ENCODE measurements at regions not wholly inside any gene's neighbourhood (a gene's known extent, or its start where the extent isn't known, plus 50 kb on each side); places are given as distances from the start of the nearest gene placed in this dataset.

DNA sequence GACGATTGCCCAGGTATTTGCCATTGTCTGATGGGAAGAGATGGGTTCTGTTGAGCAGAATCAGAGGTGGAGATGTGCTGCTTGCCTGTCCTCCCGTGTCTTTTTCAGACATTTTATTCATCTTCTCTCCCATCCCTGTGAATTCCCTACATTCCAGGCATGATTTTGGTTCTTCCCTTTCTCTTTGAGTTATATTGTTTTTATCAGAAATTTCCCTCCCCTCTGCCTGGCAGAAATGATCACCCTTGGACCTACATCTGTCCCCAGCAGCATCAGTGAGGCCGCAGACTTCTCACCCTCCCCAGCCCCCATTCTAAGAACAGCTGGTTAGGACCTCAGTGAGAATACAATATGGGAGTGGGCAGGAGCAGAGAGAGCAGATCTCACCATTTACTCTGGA lies 640.2 kb downstream of the CCDC171 start:
- Histone ChIP-seq H3K4me1 (ENCODE audit: control insufficient read depth, insufficient read depth, low read length) (peaks cover 10% of the 10 kb centered on the region), H3K27me3 (ENCODE audit: control insufficient read depth, insufficient read depth, low read length, poor library complexity, severe bottlenecking) (no peaks in the 10 kb centered on the region), H3K9me3 (ENCODE audit: control insufficient read depth, low read length) (no peaks in the 10 kb centered on the region), H3K36me3 (ENCODE audit: control insufficient read depth, insufficient read depth, low read length) (no peaks in the 10 kb centered on the region), H3K4me3 (ENCODE audit: insufficient read depth, low read depth, low read length) (no peak overlapping the region), H3K27ac (ENCODE audit: insufficient read depth, low read depth, low read length, poor library complexity, severe bottlenecking) (no peak overlapping the region)
- WGBS, 2 experiments: 72 to 78% methylated on average over 3 of the region's 3 CpGs

DNA sequence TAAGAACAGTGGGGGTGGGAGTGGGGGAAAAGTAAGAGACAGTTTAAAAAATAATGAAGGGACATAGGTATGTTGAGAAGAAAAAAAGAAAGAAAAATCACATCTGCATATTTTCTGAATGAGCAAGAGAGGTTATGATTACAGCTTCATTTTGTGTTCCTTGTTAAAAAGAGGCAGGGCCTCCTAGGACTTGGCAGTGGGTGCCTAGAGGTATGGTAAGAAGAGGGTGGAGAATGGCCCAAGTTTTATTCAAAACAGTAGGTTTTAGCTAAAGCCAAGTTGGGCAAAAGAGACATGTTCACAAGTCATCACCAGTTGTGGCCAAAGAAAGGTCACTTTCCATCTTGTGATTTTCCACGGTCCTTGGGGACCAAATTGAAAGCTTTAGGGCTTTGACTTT lies 643.4 kb downstream of the CCDC171 start:
- H3K36me3 ChIP-seq (ENCODE audit: control insufficient read depth, insufficient read depth, low read length): no peaks in the 10 kb centered on the region
- no peaks in the 10 kb centered on the region for H3K9me3 ChIP-seq (ENCODE audit: control insufficient read depth, low read length)
- peaks cover 10% of the 10 kb centered on the region for H3K4me1 ChIP-seq (ENCODE audit: control insufficient read depth, insufficient read depth, low read length)
- WGBS, 2 experiments: 97 to 98% methylated on average over 1 of the region's 1 CpG
- H3K27ac ChIP-seq (ENCODE audit: insufficient read depth, low read depth, low read length, poor library complexity, severe bottlenecking): no peak overlapping the region
- no peaks in the 10 kb centered on the region for H3K27me3 ChIP-seq (ENCODE audit: control insufficient read depth, insufficient read depth, low read length, poor library complexity, severe bottlenecking)
- no peak overlapping the region for H3K4me3 ChIP-seq (ENCODE audit: insufficient read depth, low read depth, low read length)

DNA sequence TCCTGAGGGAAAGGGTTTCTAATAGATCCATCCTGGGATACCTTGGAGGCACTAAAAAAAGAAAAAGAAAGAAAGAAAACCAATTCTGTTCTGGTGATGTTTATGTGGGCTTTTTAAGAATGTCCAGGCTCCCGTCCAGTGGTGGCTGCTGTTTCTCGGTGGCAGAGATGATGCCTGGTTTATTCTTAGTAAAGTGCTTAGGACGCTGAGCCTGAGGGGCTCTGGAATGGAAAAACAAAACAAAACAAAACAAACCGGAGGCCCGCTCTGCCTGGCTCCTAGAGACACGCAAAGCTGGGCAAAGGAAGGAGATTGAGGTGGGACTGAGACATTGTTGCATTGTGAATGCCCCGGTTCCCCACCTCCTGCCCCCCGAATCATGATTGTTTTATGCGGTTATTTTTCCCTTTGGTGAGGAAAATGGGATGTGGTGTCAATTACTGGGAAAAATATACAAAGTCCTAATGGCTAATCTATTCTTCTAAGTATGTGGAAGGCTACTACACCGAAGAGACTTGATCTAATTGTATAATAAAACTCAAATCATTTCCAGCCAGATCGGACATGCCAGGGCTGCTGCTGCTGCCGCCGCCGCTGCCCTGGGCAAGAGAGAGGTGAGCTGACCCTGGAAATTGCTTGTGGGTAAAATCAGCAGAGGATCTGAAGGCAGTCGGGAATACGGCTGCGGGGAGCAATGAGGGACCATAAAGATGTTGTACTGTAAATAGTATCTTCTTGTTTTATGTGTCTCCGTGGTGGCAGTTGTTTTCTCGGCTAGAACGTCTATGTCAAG lies 644.9 kb downstream of the CCDC171 start:
- WGBS, 2 experiments: 94 to 95% methylated on average over 19 to 20 of the region's 20 CpGs
- no peaks in the 10 kb centered on the region for H3K36me3 ChIP-seq (ENCODE audit: control insufficient read depth, insufficient read depth, low read length)
- H3K4me1 ChIP-seq (ENCODE audit: control insufficient read depth, insufficient read depth, low read length): peaks cover 6% of the 10 kb centered on the region
- H3K27ac ChIP-seq (ENCODE audit: insufficient read depth, low read depth, low read length, poor library complexity, severe bottlenecking): no peak overlapping the region
- H3K9me3 ChIP-seq (ENCODE audit: control insufficient read depth, low read length): no peaks in the 10 kb centered on the region
- no peak overlapping the region for H3K4me3 ChIP-seq (ENCODE audit: insufficient read depth, low read depth, low read length)
- H3K27me3 ChIP-seq (ENCODE audit: control insufficient read depth, insufficient read depth, low read length, poor library complexity, severe bottlenecking): no peaks in the 10 kb centered on the region

DNA sequence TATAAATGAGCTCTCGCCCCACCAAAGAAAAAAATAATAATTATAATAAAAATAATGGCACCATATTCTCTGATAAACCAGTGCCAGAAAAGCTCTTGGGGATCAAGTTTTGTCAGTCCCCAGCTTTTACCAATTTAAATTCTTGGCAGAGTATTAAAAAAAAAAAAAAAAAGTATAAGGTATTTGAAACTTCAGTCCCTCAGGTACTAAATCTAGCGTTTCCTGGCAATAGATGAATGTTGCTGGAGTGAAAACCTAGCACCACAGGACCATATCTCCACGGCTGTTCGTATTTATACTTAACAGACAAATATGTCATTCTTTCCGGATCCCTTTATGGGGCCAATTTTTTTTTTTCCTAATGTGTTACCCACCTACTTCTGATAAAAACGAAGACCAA lies 646.2 kb downstream of the CCDC171 start:
- Histone ChIP-seq H3K9me3 (ENCODE audit: control insufficient read depth, low read length) (no peaks in the 10 kb centered on the region), H3K36me3 (ENCODE audit: control insufficient read depth, insufficient read depth, low read length) (no peaks in the 10 kb centered on the region), H3K4me3 (ENCODE audit: insufficient read depth, low read depth, low read length) (no peak overlapping the region), H3K27ac (ENCODE audit: insufficient read depth, low read depth, low read length, poor library complexity, severe bottlenecking) (no peak overlapping the region), H3K27me3 (ENCODE audit: control insufficient read depth, insufficient read depth, low read length, poor library complexity, severe bottlenecking) (no peaks in the 10 kb centered on the region), H3K4me1 (ENCODE audit: control insufficient read depth, insufficient read depth, low read length) (peaks cover 18% of the 10 kb centered on the region)
- 93 to 98% methylated on average over 5 of the region's 6 CpGs for WGBS, 2 experiments

DNA sequence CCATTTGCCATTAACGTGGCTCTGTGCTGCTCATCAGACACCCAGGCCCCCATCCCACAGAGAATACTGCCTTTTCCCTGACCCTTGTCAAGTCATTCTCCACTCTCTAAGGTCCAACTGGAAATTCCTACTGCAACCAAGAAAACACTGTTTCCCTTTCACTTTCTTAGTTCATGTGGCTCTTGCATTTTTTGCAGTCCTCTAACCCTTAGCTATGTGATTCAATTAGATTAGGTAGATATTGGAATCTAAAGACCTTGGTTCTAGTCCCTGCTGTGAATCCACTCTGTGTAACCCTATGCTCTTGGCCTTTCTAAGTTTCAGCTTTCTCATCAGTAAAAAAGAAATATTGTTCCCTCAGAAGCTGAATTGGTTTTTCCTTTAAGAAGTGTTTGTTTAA lies 649.4 kb downstream of the CCDC171 start:
- Histone ChIP-seq H3K4me1 (ENCODE audit: control insufficient read depth, insufficient read depth, low read length) (peaks cover 19% of the 10 kb centered on the region), H3K9me3 (ENCODE audit: control insufficient read depth, low read length) (no peaks in the 10 kb centered on the region), H3K27me3 (ENCODE audit: control insufficient read depth, insufficient read depth, low read length, poor library complexity, severe bottlenecking) (no peaks in the 10 kb centered on the region), H3K27ac (ENCODE audit: insufficient read depth, low read depth, low read length, poor library complexity, severe bottlenecking) (no peak overlapping the region), H3K36me3 (ENCODE audit: control insufficient read depth, insufficient read depth, low read length) (no peaks in the 10 kb centered on the region), H3K4me3 (ENCODE audit: insufficient read depth, low read depth, low read length) (no peak overlapping the region)
- 84 to 91% methylated on average over 1 of the region's 1 CpG for WGBS, 2 experiments

DNA sequence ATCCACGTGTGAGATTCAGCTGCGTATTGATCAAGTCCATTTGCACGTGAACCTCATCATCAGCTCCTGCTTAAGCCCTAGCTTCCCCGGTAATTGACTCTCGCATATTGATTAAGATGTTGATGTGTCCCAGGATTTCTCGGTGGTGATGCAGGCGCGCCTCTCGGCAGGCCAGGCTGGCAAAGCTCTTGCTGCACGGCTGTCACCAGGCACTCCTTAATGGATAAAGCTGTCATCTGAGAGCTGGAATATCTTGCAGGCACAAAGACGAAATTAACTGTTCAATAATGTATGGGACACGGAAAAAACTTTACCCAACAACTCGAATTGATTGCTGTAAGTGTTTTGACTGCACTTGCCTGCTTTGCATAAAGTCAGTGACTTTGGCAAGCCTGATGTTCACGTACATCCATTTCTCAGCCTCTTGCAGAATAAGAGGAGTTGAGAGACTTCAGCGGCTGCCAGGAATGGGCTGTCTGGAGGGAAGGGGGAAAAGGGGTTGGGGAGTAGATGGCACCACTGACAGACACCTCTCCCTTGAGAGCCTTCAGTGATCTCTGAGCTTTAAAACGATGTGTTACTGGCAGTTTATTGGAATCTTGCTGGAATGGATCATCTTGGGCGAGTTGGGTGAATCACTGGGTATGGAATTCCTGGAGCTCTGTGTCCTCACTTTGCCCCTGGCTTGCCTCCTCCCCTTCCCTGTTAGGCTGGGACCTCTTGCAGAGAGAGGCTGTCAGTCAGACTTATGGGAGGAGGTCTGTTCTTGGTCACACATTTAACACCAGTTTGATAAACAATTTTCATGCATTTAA lies 650.3 kb downstream of the CCDC171 start:
- no peak overlapping the region for H3K27ac ChIP-seq (ENCODE audit: insufficient read depth, low read depth, low read length, poor library complexity, severe bottlenecking)
- 78 to 84% methylated on average over 17 of the region's 17 CpGs for WGBS, 2 experiments
- H3K9me3 ChIP-seq (ENCODE audit: control insufficient read depth, low read length): no peaks in the 10 kb centered on the region
- H3K4me3 ChIP-seq (ENCODE audit: insufficient read depth, low read depth, low read length): no peak overlapping the region
- no peaks in the 10 kb centered on the region for H3K27me3 ChIP-seq (ENCODE audit: control insufficient read depth, insufficient read depth, low read length, poor library complexity, severe bottlenecking)
- H3K36me3 ChIP-seq (ENCODE audit: control insufficient read depth, insufficient read depth, low read length): no peaks in the 10 kb centered on the region
- H3K4me1 ChIP-seq (ENCODE audit: control insufficient read depth, insufficient read depth, low read length): peaks cover 19% of the 10 kb centered on the region

DNA sequence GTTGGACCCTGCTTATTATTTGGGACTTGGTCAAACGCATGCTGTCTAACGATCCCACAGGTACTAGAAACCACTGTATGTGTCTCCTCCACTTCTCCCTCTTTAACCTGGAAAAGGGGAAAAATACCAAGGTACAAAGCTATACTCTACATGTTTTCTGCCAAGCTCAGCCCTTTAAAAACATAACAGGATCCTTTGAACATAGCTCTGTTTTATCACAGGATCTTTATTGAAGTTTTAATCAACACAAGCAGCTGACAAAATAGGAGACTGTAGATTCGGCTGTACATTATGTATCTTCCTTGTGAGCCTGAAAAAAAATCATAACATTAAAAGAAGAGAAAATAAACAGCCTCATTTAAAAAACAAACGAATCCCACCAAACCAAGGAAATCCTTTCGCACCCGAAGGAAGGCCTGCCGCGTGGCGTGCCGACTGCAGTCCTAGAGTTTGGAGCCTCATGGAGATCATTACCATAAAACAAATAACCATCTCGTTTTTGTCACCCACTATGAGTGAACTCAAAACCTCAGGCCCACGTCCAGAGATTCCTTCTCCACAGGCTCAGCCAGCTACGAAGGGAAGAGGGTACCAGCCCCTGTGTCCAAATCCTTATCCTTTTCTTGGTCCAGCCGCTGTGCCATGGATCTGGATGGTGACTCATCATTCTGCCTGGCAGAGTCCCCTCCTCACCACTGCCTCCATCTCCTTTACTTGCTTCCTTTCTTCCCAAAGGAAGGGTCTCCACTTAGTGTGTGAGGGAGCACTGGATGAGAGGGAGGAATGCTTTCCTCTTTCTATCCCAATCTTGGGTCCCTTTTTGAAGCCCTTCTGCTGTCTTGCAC lies 651.1 kb downstream of the CCDC171 start:
- 89 to 90% methylated on average over 14 of the region's 14 CpGs for WGBS, 2 experiments
- Histone ChIP-seq H3K36me3 (ENCODE audit: control insufficient read depth, insufficient read depth, low read length) (no peaks in the 10 kb centered on the region), H3K27me3 (ENCODE audit: control insufficient read depth, insufficient read depth, low read length, poor library complexity, severe bottlenecking) (no peaks in the 10 kb centered on the region), H3K4me1 (ENCODE audit: control insufficient read depth, insufficient read depth, low read length) (peaks cover 19% of the 10 kb centered on the region), H3K9me3 (ENCODE audit: control insufficient read depth, low read length) (no peaks in the 10 kb centered on the region), H3K27ac (ENCODE audit: insufficient read depth, low read depth, low read length, poor library complexity, severe bottlenecking) (no peak overlapping the region), H3K4me3 (ENCODE audit: insufficient read depth, low read depth, low read length) (no peak overlapping the region)

DNA sequence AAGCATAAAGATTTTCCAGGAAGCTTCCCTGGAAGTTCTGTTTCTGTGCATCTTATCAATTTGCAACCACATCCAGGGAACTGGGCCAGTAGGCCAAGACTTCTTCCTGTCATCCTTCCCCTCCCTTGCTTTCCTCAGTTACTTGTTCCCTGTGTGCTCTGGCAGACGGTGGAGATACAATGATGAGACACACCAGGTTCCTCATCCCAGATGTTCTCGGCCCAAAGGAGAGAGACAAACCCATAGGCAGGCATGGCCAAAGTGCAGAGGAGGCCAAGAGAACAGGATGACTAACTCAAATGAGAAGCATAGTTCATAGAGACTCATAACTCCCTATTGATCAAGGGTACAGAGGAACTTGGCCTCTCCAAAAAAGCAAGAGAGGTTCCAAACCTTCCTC lies 652.6 kb downstream of the CCDC171 start:
- H3K27me3 ChIP-seq (ENCODE audit: control insufficient read depth, insufficient read depth, low read length, poor library complexity, severe bottlenecking): no peaks in the 10 kb centered on the region
- H3K9me3 ChIP-seq (ENCODE audit: control insufficient read depth, low read length): no peaks in the 10 kb centered on the region
- 89 to 95% methylated on average over 2 of the region's 2 CpGs for WGBS, 2 experiments
- no peaks in the 10 kb centered on the region for H3K36me3 ChIP-seq (ENCODE audit: control insufficient read depth, insufficient read depth, low read length)
- no peak overlapping the region for H3K27ac ChIP-seq (ENCODE audit: insufficient read depth, low read depth, low read length, poor library complexity, severe bottlenecking)
- H3K4me3 ChIP-seq (ENCODE audit: insufficient read depth, low read depth, low read length): no peak overlapping the region
- H3K4me1 ChIP-seq (ENCODE audit: control insufficient read depth, insufficient read depth, low read length): peaks cover 19% of the 10 kb centered on the region

DNA sequence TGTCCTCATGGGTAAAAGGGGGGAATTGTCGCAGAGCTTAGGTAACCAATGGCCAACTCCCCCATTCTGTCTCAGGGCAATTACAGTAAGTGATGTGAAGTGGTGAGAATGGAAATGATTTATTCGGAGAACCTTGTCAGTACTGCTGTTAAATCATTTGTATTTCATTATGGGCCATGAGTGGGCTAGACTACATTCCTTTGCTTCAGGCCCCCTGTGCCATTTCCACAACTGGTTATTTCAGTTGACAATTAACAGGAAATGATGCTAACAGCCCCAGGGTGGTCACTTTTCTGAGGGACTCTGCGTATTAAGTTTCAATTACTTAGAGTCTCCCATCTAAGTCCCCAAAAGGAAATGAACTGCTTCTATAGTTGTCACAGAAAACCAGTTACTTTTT lies 653.7 kb downstream of the CCDC171 start:
- H3K4me3 ChIP-seq (ENCODE audit: insufficient read depth, low read depth, low read length): no peak overlapping the region
- H3K4me1 ChIP-seq (ENCODE audit: control insufficient read depth, insufficient read depth, low read length): peaks cover 19% of the 10 kb centered on the region
- H3K27me3 ChIP-seq (ENCODE audit: control insufficient read depth, insufficient read depth, low read length, poor library complexity, severe bottlenecking): no peaks in the 10 kb centered on the region
- WGBS, 2 experiments: 89 to 95% methylated on average over 3 of the region's 3 CpGs
- no peaks in the 10 kb centered on the region for H3K36me3 ChIP-seq (ENCODE audit: control insufficient read depth, insufficient read depth, low read length)
- H3K27ac ChIP-seq (ENCODE audit: insufficient read depth, low read depth, low read length, poor library complexity, severe bottlenecking): no peak overlapping the region
- no peaks in the 10 kb centered on the region for H3K9me3 ChIP-seq (ENCODE audit: control insufficient read depth, low read length)

DNA sequence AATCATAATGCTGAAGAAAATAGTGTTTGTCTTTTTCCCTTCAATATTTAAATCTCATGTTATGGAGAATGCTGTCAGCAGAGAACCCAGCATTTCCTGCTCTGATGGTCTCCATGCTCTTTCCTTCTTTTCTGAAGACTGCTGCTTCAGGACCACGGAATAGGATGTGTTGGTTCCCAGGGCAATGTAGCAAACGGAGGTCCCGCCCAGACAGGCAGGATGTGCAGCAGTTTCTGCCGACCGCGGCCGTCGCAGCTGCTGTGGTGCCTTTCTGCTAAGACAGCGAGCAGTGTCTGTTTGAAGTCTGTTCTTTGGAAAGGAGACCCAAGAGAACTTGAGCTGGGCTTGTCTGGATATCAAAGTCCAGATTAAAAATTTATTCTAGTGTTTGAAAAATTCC lies 654.3 kb downstream of the CCDC171 start:
- Histone ChIP-seq H3K36me3 (ENCODE audit: control insufficient read depth, insufficient read depth, low read length) (no peaks in the 10 kb centered on the region), H3K27ac (ENCODE audit: insufficient read depth, low read depth, low read length, poor library complexity, severe bottlenecking) (no peak overlapping the region), H3K27me3 (ENCODE audit: control insufficient read depth, insufficient read depth, low read length, poor library complexity, severe bottlenecking) (no peaks in the 10 kb centered on the region), H3K4me1 (ENCODE audit: control insufficient read depth, insufficient read depth, low read length) (peaks cover 19% of the 10 kb centered on the region), H3K4me3 (ENCODE audit: insufficient read depth, low read depth, low read length) (no peak overlapping the region), H3K9me3 (ENCODE audit: control insufficient read depth, low read length) (no peaks in the 10 kb centered on the region)
- WGBS, 2 experiments: 65 to 67% methylated on average over 9 of the region's 9 CpGs

Data from ectodermal cell (in vitro differentiated cells).